K562 (cell line): ENCODE measurements at regions not wholly inside any gene's neighbourhood (a gene's known extent, or its start where the extent isn't known, plus 50 kb on each side); places are given as distances from the start of the nearest gene placed in this dataset.

Experiments
- ATAC-seq: fragments of 200-7000 bp; cut with Tn5 transposase; 3 replicates; pipeline ENCODE4 v1.9.1; 2020; ENCODE audit warnings: moderate library complexity
- BruUV-seq: library from RNA; stranded (reverse); fragments of 400-500 nt; replicated peaks from 2 replicates; lab custom pipeline; 2021; lab: Mats Ljungman, UMichigan
- CTCF ChIA-PET: fragments of 300-600 bp; formaldehyde crosslinking; extraction: SDS; loops from one replicate; lab custom pipeline; 2021; ENCODE audit warnings: low intra/inter-chr PET ratio; lab: Yijun Ruan, JAX
- POLR2A ChIA-PET: fragments of 300-600, 350-650 bp; sonication (Branson Sonifier 250); formaldehyde crosslinking; extraction: SDS; loops from one replicate; lab custom pipeline; 2021; ENCODE audit warnings: antibody characterized with exemption, inconsistent platforms; lab: Yijun Ruan, JAX
- DNase-seq, 4 experiments: peaks; one replicate each; pipeline versions ENCODE4 v3.0.0 to v3.0.0-alpha.2; 2011 to 2018; ENCODE audit warnings: low spot score in 3 of 4, mixed read lengths in 3 of 4; ENCODE audit errors: extremely low read depth in 1 of 4
- FAIRE-seq: peaks from 2 replicates; lab custom pipeline; 2011; peaks lifted over from hg19 to GRCh38; lab: Jason Lieb, UNC
- H2AFZ ChIP-seq: 2 replicates; pipeline ENCODE4 v1.6.0; 2011; ENCODE audit warnings: low read depth, low read length, control low read depth, inconsistent platforms
- H3K27ac ChIP-seq: fragments of 200-600 bp; 3 replicates; pipeline ENCODE4 v1.8.0; 2011; ENCODE audit warnings: low read depth, mild to moderate bottlenecking, control low read depth, inconsistent platforms, low read length, moderate library complexity, mixed read lengths; ENCODE audit errors: extremely low read depth
- H3K27me3 ChIP-seq, 2 experiments: fragments of 300-600 bp in 1 of 2; 2 replicates in 1 of 2; 3 replicates in 1 of 2; pipeline versions ENCODE4 v1.6.0 to v1.8.0; 2011; ENCODE audit warnings: inconsistent platforms in 2 of 2, low read length in 2 of 2, mild to moderate bottlenecking in 1 of 2, mixed read lengths in 1 of 2, moderate library complexity in 1 of 2; ENCODE audit not compliant: control insufficient read depth in 2 of 2, insufficient read depth in 2 of 2
- H3K36me3 ChIP-seq: fragments of 300-600 bp; 3 replicates; pipeline ENCODE4 v1.8.0; 2011; ENCODE audit warnings: mild to moderate bottlenecking, low read length, inconsistent platforms; ENCODE audit not compliant: control insufficient read depth, insufficient read depth
- H3K4me1 ChIP-seq, 2 experiments: fragments of 200-600 bp in 1 of 2; replicated peaks in 1 of 2; 2 replicates in 1 of 2; 3 replicates in 1 of 2; pipeline versions ENCODE4 v1.5.1 to v1.8.0; 2011; ENCODE audit warnings: inconsistent platforms in 2 of 2, low read length in 2 of 2, mild to moderate bottlenecking in 1 of 2, mixed read lengths in 1 of 2, moderate library complexity in 1 of 2; ENCODE audit not compliant: control insufficient read depth in 2 of 2, insufficient read depth in 2 of 2
- H3K4me2 ChIP-seq: 2 replicates; pipeline ENCODE4 v1.6.1; 2011; ENCODE audit warnings: low read length, control low read depth, inconsistent platforms, mixed read lengths; ENCODE audit not compliant: insufficient read depth
- H3K4me3 ChIP-seq: fragments of 200-600 bp; sonication (generic), shearing (Covaris generic); 2 replicates; pipeline ENCODE4 v1.5.1; 2016; ENCODE audit warnings: control low read depth, inconsistent platforms
- H3K79me2 ChIP-seq: fragments of 200-600 bp; 3 replicates; pipeline ENCODE4 v1.8.0; 2011; ENCODE audit warnings: low read length, inconsistent platforms; ENCODE audit not compliant: control insufficient read depth, insufficient read depth
- H3K9ac ChIP-seq, 2 experiments: 2 replicates each; pipeline versions ENCODE4 v1.6.0 to v1.6.1; 2011; ENCODE audit warnings: low read depth in 2 of 2, low read length in 2 of 2, control low read depth in 1 of 2, inconsistent platforms in 1 of 2, mild to moderate bottlenecking in 1 of 2, mixed read lengths in 1 of 2; ENCODE audit not compliant: insufficient read depth in 1 of 2
- H3K9me1 ChIP-seq: one replicate; pipeline ENCODE4 v1.6.0; 2011; ENCODE audit warnings: inconsistent platforms, mild to moderate bottlenecking, low read length, moderate library complexity; ENCODE audit not compliant: control insufficient read depth, insufficient read depth
- H3K9me3 ChIP-seq: replicated peaks from 2 replicates; pipeline ENCODE4 v1.5.1; 2011; ENCODE audit warnings: low read depth, low read length, inconsistent platforms; ENCODE audit not compliant: control insufficient read depth, insufficient read depth
- H4K20me1 ChIP-seq: replicated peaks from 2 replicates; pipeline ENCODE4 v1.6.1; 2011; ENCODE audit warnings: low read length, inconsistent platforms, mixed read lengths; ENCODE audit not compliant: control insufficient read depth, insufficient read depth
- CBX3 ChIP-seq, 2 experiments: IDR thresholded peaks; 1 replicate in 1 of 2; 2 replicates in 1 of 2; pipeline ENCODE4 v1.6.1; 2012; ENCODE audit warnings: inconsistent platforms in 2 of 2, low read length in 2 of 2, borderline replicate concordance in 1 of 2, control low read depth in 1 of 2
- MAFK ChIP-seq: IDR thresholded peaks from 2 replicates; pipeline ENCODE4 v1.6.1; 2011; ENCODE audit warnings: low read length, improper control_type of control experiment
- ZNF740 ChIP-seq, 3 experiments: fragments of 200-800 bp in 1 of 3; sonication (Bioruptor generic) in 1 of 3; sonication (generic) in 1 of 3; formaldehyde crosslinking in 1 of 3; IDR thresholded peaks; 2 replicates each; pipeline versions ENCODE4 v1.6.1 to v1.8.0; 2016 to 2022; ENCODE audit warnings: mild to moderate bottlenecking in 2 of 3, missing compliant biosample characterization in 2 of 3, missing genetic modification characterization in 2 of 3, missing genetic modification reagents in 1 of 3
- WGBS: fragments of 100-300 bp; shearing (Covaris generic); methylation state at CpG from one replicate; pipeline ENCODE4 v1.1.6; 2016; ENCODE audit warnings: low coverage, mixed read lengths; ENCODE audit not compliant: insufficient coverage; ENCODE audit errors: missing lambda C conversion rate; 5-methylcytosine and 5-hydroxymethylcytosine counted together
- in situ Hi-C: fragments of 300-500 bp; cut with MboI; formaldehyde crosslinking; loops from 4 replicates; pipeline ENCODE4 v1.15.0; 2018; ENCODE audit warnings: inconsistent platforms, mixed read lengths
- intact Hi-C: fragments of 100-400 bp; cut with micrococcal nuclease; formaldehyde crosslinking; loops from 2 replicates; pipeline ENCODE4 v1.14.2; 2022
- TF ChIP-seq, protein P1 (sequence below): fragments of 200-800 bp; sonication (Bioruptor generic); IDR thresholded peaks from 2 replicates; pipeline ENCODE4 v1.6.1; 2017; ENCODE audit warnings: missing genetic modification characterization, missing compliant biosample characterization

DNA sequence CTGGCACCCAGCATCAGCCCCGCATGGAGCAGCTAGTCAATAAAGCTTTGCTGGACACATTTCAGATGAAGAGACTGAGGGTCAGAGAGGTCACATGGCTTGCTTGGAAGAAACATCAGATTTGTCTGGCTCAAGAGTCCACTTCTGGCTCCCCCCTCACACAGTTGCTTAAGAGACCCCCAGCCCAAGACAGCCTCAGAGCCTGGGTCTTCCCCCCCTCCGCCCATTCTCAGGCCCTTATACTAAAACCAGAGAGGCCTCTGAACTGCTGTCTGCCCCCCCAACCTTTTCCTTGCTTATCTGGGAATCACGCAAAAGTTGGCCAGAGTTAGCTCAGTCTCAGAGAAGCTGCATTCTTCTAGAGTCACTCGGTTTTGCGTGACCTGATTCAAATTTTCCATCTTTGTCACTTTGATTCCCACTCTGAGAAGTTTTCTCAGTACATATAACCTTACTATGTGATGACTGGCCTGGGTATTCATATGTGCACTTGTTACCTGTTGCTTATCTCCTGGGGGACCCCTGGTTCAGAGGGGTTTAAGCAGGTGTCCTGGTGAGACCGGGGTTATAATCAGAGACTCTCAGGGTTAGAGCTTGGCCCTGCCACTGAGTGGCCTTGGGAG is 145.4 kb upstream of the IER5L start:
- Histone ChIP-seq H3K4me2 (no peak overlapping the region), H2AFZ (no peak overlapping the region), H3K9ac (no peak overlapping the region), H3K27ac (no peak overlapping the region), H4K20me1 (no peaks in the 10 kb centered on the region), H3K4me3 (no peak overlapping the region), H3K9me1 (no peaks in the 10 kb centered on the region), H3K9me3 (no peaks in the 10 kb centered on the region), H3K36me3 (no peaks in the 10 kb centered on the region), H3K79me2 (no peaks in the 10 kb centered on the region), H3K4me1 (peaks cover 14 to 27% of the 10 kb centered on the region in 2 experiments), H3K27me3 (no peaks in the 10 kb centered on the region)
- ChIA-PET POLR2A (interaction anchor here (0.6 to 1.2 kb wide), 3 partner anchors 13 to 179 kb away, joined by 3 read pairs; no protein-coding TSS in a partner anchor), CTCF (no interaction called here)
- DNase-seq (no peak), ATAC-seq (no peak), FAIRE-seq (no peak)
- no peak for TF ChIP-seq CBX3 (IDR thresholded peaks at IDR 0.05; ENCODE audit: borderline replicate concordance in 1 of 2, low read length in 2 of 2)
- TF ChIP-seq, protein P1, sequence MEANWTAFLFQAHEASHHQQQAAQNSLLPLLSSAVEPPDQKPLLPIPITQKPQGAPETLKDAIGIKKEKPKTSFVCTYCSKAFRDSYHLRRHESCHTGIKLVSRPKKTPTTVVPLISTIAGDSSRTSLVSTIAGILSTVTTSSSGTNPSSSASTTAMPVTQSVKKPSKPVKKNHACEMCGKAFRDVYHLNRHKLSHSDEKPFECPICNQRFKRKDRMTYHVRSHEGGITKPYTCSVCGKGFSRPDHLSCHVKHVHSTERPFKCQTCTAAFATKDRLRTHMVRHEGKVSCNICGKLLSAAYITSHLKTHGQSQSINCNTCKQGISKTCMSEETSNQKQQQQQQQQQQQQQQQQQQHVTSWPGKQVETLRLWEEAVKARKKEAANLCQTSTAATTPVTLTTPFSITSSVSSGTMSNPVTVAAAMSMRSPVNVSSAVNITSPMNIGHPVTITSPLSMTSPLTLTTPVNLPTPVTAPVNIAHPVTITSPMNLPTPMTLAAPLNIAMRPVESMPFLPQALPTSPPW, result 0 out of 2 replicates have a peak, but pooled peaks have one; percentile 11
- TF ChIP-seq ZNF740 (CRISPR knock-in tag; IDR thresholded peaks at IDR 0.05), result no peak
- 0 out of 4 replicates have a peak, but pooled peaks of 1 of the 2 experiments have one; percentile 57 for TF ChIP-seq ZNF740 (tag; IDR thresholded peaks at IDR 0.05)
- no peak for TF ChIP-seq MAFK
- intact Hi-C loops (loop anchor here (5.0 kb wide), 1 partner anchor 289 kb away; no protein-coding TSS in a partner anchor), in situ Hi-C loops (no loop called here)
- WGBS, result 27% methylated on average over 6 of the region's 6 CpGs
- no TSS peak for BruUV-seq
